H9 (cell line): ENCODE measurements at regions not wholly inside any gene's neighbourhood (a gene's known extent, or its start where the extent isn't known, plus 50 kb on each side); places are given as distances from the start of the nearest gene placed in this dataset.
A peak's percentile ranks its signal among the peaks of the same experiment; 100 is the strongest.

ENCODE experiments used
- DNase-seq: peaks from one replicate; pipeline ENCODE4 v3.0.0-alpha.2; 2017
- H2AFZ ChIP-seq: one replicate; pipeline ENCODE4 v1.6.1; 2013; ENCODE audit warnings: mild to moderate bottlenecking, low read length, control low read depth, moderate library complexity
- H2AK5ac ChIP-seq: 2 replicates; pipeline ENCODE4 v1.6.1; 2013; ENCODE audit warnings: low read length, control low read depth, mixed read lengths; ENCODE audit not compliant: insufficient read length
- H2BK120ac ChIP-seq: one replicate; pipeline ENCODE4 v1.6.1; 2013; ENCODE audit warnings: low read depth, mild to moderate bottlenecking, low read length, control low read depth, inconsistent platforms; ENCODE audit not compliant: poor library complexity, severe bottlenecking
- H2BK12ac ChIP-seq: 2 replicates; pipeline ENCODE4 v1.6.1; 2013; ENCODE audit warnings: low read length, control low read depth, mixed read lengths, low read depth; ENCODE audit not compliant: insufficient read length
- H2BK15ac ChIP-seq: 2 replicates; pipeline ENCODE4 v1.6.1; 2013; ENCODE audit warnings: low read depth, low read length, control low read depth
- H2BK20ac ChIP-seq: one replicate; pipeline ENCODE4 v1.6.1; 2013; ENCODE audit warnings: low read depth, mild to moderate bottlenecking, low read length, control low read depth, inconsistent platforms; ENCODE audit not compliant: poor library complexity, severe bottlenecking
- H2BK5ac ChIP-seq: 2 replicates; pipeline ENCODE4 v1.6.1; 2013; ENCODE audit warnings: low read length, control low read depth, mixed read lengths; ENCODE audit not compliant: insufficient read length
- H3K14ac ChIP-seq: 2 replicates; pipeline ENCODE4 v1.6.1; 2013; ENCODE audit warnings: low read length, control low read depth; ENCODE audit not compliant: insufficient read depth
- H3K18ac ChIP-seq: 2 replicates; pipeline ENCODE4 v1.6.1; 2013; ENCODE audit warnings: low read depth, mild to moderate bottlenecking, mixed read lengths, low read length, control low read depth; ENCODE audit not compliant: insufficient read length
- H3K23ac ChIP-seq: 2 replicates; pipeline ENCODE4 v1.6.1; 2013; ENCODE audit warnings: low read length, control low read depth, mixed read lengths, low read depth; ENCODE audit not compliant: insufficient read length
- H3K23me2 ChIP-seq: 2 replicates; pipeline ENCODE4 v1.6.1; 2013; ENCODE audit warnings: low read depth, mild to moderate bottlenecking, mixed read lengths, low read length, control low read depth; ENCODE audit not compliant: insufficient read length, poor library complexity, severe bottlenecking
- H3K27ac ChIP-seq: 2 replicates; pipeline ENCODE4 v1.5.1; 2013; ENCODE audit warnings: low read length, control low read depth, mixed read lengths, low read depth; ENCODE audit not compliant: insufficient read length
- H3K27me3 ChIP-seq: 2 replicates; pipeline ENCODE4 v1.6.1; 2013; ENCODE audit warnings: low read length, control low read depth, inconsistent platforms; ENCODE audit not compliant: insufficient read depth
- H3K4ac ChIP-seq: 2 replicates; pipeline ENCODE4 v1.6.1; 2013; ENCODE audit warnings: low read depth, mild to moderate bottlenecking, control low read depth, inconsistent platforms, low read length, moderate library complexity
- H3K4me1 ChIP-seq: 2 replicates; pipeline ENCODE4 v1.6.1; 2013; ENCODE audit warnings: low read length, control low read depth, inconsistent platforms; ENCODE audit not compliant: insufficient read depth
- H3K4me2 ChIP-seq: 2 replicates; pipeline ENCODE4 v1.6.1; 2013; ENCODE audit warnings: low read length, control low read depth, mixed read lengths; ENCODE audit not compliant: insufficient read length, insufficient read depth
- H3K56ac ChIP-seq: 2 replicates; pipeline ENCODE4 v1.6.1; 2013; ENCODE audit warnings: low read depth, mild to moderate bottlenecking, mixed read lengths, low read length, control low read depth; ENCODE audit not compliant: insufficient read length
- H3K79me1 ChIP-seq: 2 replicates; pipeline ENCODE4 v1.6.1; 2013; ENCODE audit warnings: low read depth, mild to moderate bottlenecking, moderate library complexity, low read length, control low read depth, inconsistent platforms; ENCODE audit not compliant: insufficient read depth, poor library complexity, severe bottlenecking
- H3K79me2 ChIP-seq: 2 replicates; pipeline ENCODE4 v1.6.1; 2013; ENCODE audit warnings: low read length, control low read depth, inconsistent platforms; ENCODE audit not compliant: insufficient read depth
- H3K9ac ChIP-seq: 2 replicates; pipeline ENCODE4 v1.6.1; 2013; ENCODE audit warnings: low read length, control low read depth, mixed read lengths; ENCODE audit not compliant: insufficient read length; ENCODE audit errors: extremely low read depth
- H3K9me3 ChIP-seq: one replicate; pipeline ENCODE4 v1.6.1; 2013; ENCODE audit warnings: low read depth, low read length, inconsistent platforms; ENCODE audit not compliant: control insufficient read depth
- H3T11ph ChIP-seq: one replicate; pipeline ENCODE4 v1.6.1; 2013; ENCODE audit warnings: mild to moderate bottlenecking, low read length, control low read depth, inconsistent platforms
- H4K20me1 ChIP-seq: one replicate; pipeline ENCODE4 v1.6.1; 2013; ENCODE audit not compliant: control insufficient read depth, insufficient read length, insufficient read depth
- H4K5ac ChIP-seq: 2 replicates; pipeline ENCODE4 v1.6.1; 2013; ENCODE audit warnings: low read depth, mild to moderate bottlenecking, mixed read lengths, low read length, control low read depth; ENCODE audit not compliant: insufficient read length
- H4K8ac ChIP-seq: replicated peaks from 2 replicates; pipeline ENCODE4 v1.6.1; 2013; ENCODE audit warnings: low read length, control low read depth, mixed read lengths, low read depth; ENCODE audit not compliant: insufficient read length
- H4K91ac ChIP-seq: 2 replicates; pipeline ENCODE4 v1.6.1; 2013; ENCODE audit warnings: low read depth, mild to moderate bottlenecking, moderate library complexity, mixed read lengths, low read length, control low read depth; ENCODE audit not compliant: insufficient read length
- H3K27ac Mint-ChIP-seq, 3 experiments: 2 replicates in 2 of 3; 3 replicates in 1 of 3; pipeline ENCODE4 v1.8.0; 2020 to 2021; ENCODE audit warnings: mixed read lengths in 3 of 3, mild to moderate bottlenecking in 1 of 3, moderate library complexity in 1 of 3
- H3K27me3 Mint-ChIP-seq: 2 replicates; pipeline ENCODE4 v1.8.0; 2021; ENCODE audit warnings: low read depth, mild to moderate bottlenecking, moderate library complexity, mixed read lengths
- H3K36me3 Mint-ChIP-seq, 3 experiments: 2 replicates in 2 of 3; 3 replicates in 1 of 3; pipeline ENCODE4 v1.8.0; 2020 to 2021; ENCODE audit warnings: low read depth in 3 of 3, mixed read lengths in 3 of 3; ENCODE audit not compliant: insufficient read depth in 1 of 3
- H3K4me1 Mint-ChIP-seq, 2 experiments: 2 replicates each; pipeline ENCODE4 v1.8.0; 2020; ENCODE audit warnings: mixed read lengths in 2 of 2
- H3K4me3 Mint-ChIP-seq, 2 experiments: 2 replicates in 1 of 2; 3 replicates in 1 of 2; pipeline ENCODE4 v1.8.0; 2020 to 2021; ENCODE audit warnings: mild to moderate bottlenecking in 2 of 2, mixed read lengths in 2 of 2, moderate library complexity in 1 of 2
- H3K9me3 Mint-ChIP-seq, 2 experiments: 2 replicates in 1 of 2; 3 replicates in 1 of 2; pipeline ENCODE4 v1.8.0; 2020; ENCODE audit warnings: mild to moderate bottlenecking in 2 of 2, mixed read lengths in 2 of 2, moderate library complexity in 1 of 2
- CTCF ChIP-seq: fragments of 200-600 bp; sonication (generic); conservative IDR thresholded peaks from 3 replicates; pipeline ENCODE4 v1.8.0; 2021; ENCODE audit warnings: antibody characterized with exemption, mild to moderate bottlenecking
- WGBS: extraction: QIAGEN DNeasy Blood & Tissue Kit; methylation state at CpG from one replicate; pipeline ENCODE4 v1.1.7; 2013; ENCODE audit warnings: missing lambda C conversion rate, low lambda C conversion rate, mixed read lengths; ENCODE audit not compliant: insufficient read length; ENCODE audit errors: extremely low coverage; 5-methylcytosine and 5-hydroxymethylcytosine counted together

GRCh38 chr13:78047151-78047550, 128.5 kb upstream of the EDNRB start:
- no peaks in the 10 kb centered on the region for H3K27me3 ChIP-seq
- no peak overlapping the region for H2BK15ac ChIP-seq
- Mint-ChIP-seq H3K27me3 (no peaks in the 10 kb centered on the region), H3K36me3 (peaks cover 0 to 5% (median 0%) of the 10 kb centered on the region in 3 experiments; a peak in 3 of 7 replicates), H3K4me3 (no peak overlapping the region), H3K27ac (peak overlapping the region in 1 of 3 experiments; percentile 41; a peak in 1 of 7 replicates), H3K9me3 (peaks cover 0 to 3% of the 10 kb centered on the region in 2 experiments; a peak in 3 of 5 replicates), H3K4me1 (no peaks in the 10 kb centered on the region)
- H3K79me1 ChIP-seq = no peaks in the 10 kb centered on the region
- DNase-seq = no peak
- WGBS = no CpG with 5 or more reads among the region's 1 CpG
- no peak overlapping the region for H4K5ac ChIP-seq
- no peak overlapping the region for H3K4ac ChIP-seq
- H4K20me1 ChIP-seq = no peaks in the 10 kb centered on the region
- H3K4me1 ChIP-seq = no peaks in the 10 kb centered on the region
- H3K18ac ChIP-seq = no peak overlapping the region
- no peak overlapping the region for H3K27ac ChIP-seq
- no peak overlapping the region for H2AFZ ChIP-seq
- no peaks in the 10 kb centered on the region for H3K23me2 ChIP-seq
- H2BK20ac ChIP-seq = no peak overlapping the region
- H3K9ac ChIP-seq = no peak overlapping the region
- no peak overlapping the region for H4K91ac ChIP-seq
- H3K9me3 ChIP-seq = no peaks in the 10 kb centered on the region
- H2BK5ac ChIP-seq = no peak overlapping the region
- no peak overlapping the region for H3K4me2 ChIP-seq
- no peaks in the 10 kb centered on the region for H3K79me2 ChIP-seq
- TF ChIP-seq CTCF = no peak
- H2AK5ac ChIP-seq = no peak overlapping the region
- H3K56ac ChIP-seq = no peak overlapping the region
- no peak overlapping the region for H4K8ac ChIP-seq
- H3K23ac ChIP-seq = no peak overlapping the region
- no peak overlapping the region for H3T11ph ChIP-seq
- H3K14ac ChIP-seq = no peak overlapping the region
- H2BK12ac ChIP-seq = no peak overlapping the region
- no peak overlapping the region for H2BK120ac ChIP-seq
